Fibroblast of lung (primary cell): ENCODE measurements at regions not wholly inside any gene's neighbourhood (a gene's known extent, or its start where the extent isn't known, plus 50 kb on each side); places are given as distances from the start of the nearest gene placed in this dataset.

ENCODE experiments used
- CTCF ChIP-seq, 2 donors: IDR thresholded peaks in 1 of 2; conservative IDR thresholded peaks in 1 of 2; 1 replicate in 1 of 2; 2 replicates in 1 of 2; pipeline ENCODE4 v1.5.1; 2011 to 2012; ENCODE audit warnings: low read length in 2 of 2, control low read depth in 1 of 2, inconsistent platforms in 1 of 2, low read depth in 1 of 2, mild to moderate bottlenecking in 1 of 2
- EZH2 ChIP-seq: IDR thresholded peaks from 2 replicates; pipeline ENCODE4 v1.5.1; 2012; ENCODE audit warnings: low read length, control low read depth, mild to moderate bottlenecking; ENCODE audit errors: missing control alignments

- TF ChIP-seq CTCF (conservative IDR thresholded peaks at IDR 0.05 in 1 of 2, IDR thresholded peaks at IDR 0.05 in 1 of 2; ENCODE audit: low read depth in 1 of 2, low read length in 2 of 2) (no peak), EZH2 (no peak)
These were observed 453.3 kb upstream of the ITGA1 start for GRCh38 chr5:52334367-52334766.
